ENCODE measurements at regions not wholly inside any gene's neighbourhood (a gene's known extent, or its start where the extent isn't known, plus 50 kb on each side); places are given as distances from the start of the nearest gene placed in this dataset.

DNA sequence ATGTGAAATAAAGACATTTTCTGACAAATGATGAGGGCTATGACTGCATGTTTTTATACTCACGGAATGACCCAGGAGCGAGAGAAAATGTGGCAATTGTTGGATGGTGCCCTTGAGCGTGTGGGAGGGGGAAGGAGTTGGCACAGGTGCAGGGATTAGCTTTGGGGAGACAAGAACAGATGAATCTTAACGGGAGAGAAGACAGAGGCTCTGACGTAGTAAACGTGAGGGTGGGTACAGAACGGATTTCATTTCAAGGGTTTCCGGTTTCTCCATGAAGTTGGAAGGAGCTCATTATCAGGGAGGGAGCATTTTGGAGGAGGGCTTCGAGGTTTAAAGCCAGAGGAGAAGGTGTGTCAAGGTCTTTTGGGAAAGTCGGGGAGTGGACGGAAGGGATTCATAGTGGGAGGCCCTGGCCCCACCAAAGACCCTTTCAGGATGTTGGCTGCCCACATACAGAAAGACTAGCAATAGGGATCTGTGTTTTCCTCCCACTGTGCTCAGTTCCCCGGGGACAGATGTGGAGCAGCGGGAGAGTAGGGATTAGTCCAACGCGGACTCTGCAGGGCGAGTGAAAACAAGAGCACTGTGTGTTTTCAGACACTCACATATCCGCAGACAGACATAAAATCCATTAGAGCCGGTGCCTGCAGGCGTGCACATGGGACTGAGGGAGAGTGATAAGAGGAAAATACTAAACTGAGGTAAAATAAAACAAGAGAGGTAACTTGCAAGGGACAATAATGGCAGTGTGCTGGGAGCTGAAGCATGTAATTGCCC, 584.1 kb downstream of the AJAP1 start:
- no peak overlapping the region for H3K27ac ChIP-seq
- no peak for ATAC-seq
- WGBS (ENCODE audit: insufficient coverage, low coverage, low lambda C conversion rate, missing lambda C conversion rate), result 50% methylated on average over 17 of the region's 19 CpGs
- H3K36me3 ChIP-seq, result no peaks in the 10 kb centered on the region
- no peak for DNase-seq
- no peaks in the 10 kb centered on the region for H3K27me3 ChIP-seq
- intact Hi-C loops (cut with DNase I), result no loop called here
- no peak overlapping the region for H3K4me3 ChIP-seq
- H3K9me3 ChIP-seq, result no peaks in the 10 kb centered on the region
- H3K4me1 ChIP-seq, result no peaks in the 10 kb centered on the region
- no peak for TF ChIP-seq POLR2A (IDR thresholded peaks at IDR 0.05)
- TF ChIP-seq, protein P1, sequence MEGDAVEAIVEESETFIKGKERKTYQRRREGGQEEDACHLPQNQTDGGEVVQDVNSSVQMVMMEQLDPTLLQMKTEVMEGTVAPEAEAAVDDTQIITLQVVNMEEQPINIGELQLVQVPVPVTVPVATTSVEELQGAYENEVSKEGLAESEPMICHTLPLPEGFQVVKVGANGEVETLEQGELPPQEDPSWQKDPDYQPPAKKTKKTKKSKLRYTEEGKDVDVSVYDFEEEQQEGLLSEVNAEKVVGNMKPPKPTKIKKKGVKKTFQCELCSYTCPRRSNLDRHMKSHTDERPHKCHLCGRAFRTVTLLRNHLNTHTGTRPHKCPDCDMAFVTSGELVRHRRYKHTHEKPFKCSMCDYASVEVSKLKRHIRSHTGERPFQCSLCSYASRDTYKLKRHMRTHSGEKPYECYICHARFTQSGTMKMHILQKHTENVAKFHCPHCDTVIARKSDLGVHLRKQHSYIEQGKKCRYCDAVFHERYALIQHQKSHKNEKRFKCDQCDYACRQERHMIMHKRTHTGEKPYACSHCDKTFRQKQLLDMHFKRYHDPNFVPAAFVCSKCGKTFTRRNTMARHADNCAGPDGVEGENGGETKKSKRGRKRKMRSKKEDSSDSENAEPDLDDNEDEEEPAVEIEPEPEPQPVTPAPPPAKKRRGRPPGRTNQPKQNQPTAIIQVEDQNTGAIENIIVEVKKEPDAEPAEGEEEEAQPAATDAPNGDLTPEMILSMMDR (IDR thresholded peaks at IDR 0.05), result no peak

DNA sequence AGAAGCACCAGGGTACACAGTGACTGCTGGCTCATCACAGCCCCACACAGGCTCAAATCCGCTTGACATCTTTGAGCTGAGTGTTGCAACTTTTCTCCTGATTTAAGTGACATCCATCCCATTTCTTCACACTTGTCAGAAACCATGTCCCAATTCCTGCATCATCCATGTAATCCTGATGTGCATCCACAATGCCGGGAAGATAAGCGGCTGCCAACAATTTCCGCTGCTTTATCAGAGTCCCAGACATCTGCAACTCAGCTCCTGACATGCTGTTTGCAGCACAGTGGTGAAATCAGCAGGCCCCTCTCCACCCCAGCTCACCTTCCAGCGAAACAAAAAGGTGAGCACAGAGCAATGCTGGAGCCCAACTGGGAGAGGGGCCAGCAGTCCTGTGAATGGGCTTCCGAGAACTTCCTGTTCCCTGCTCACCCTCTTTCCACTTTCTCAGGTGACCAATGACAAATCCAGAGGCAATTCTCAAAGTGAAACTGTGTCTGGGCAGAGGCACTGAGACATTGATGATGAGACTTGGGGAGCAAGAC, 581.0 kb downstream of the AJAP1 start:
- Histone ChIP-seq H3K27me3 (no peaks in the 10 kb centered on the region), H3K9me3 (no peaks in the 10 kb centered on the region), H3K27ac (no peak overlapping the region), H3K4me1 (no peaks in the 10 kb centered on the region), H3K4me3 (no peak overlapping the region), H3K36me3 (no peaks in the 10 kb centered on the region)
- ATAC-seq, result no peak
- DNase-seq, result no peak
- intact Hi-C loops (cut with DNase I), result no loop called here
- no peak for TF ChIP-seq POLR2A (IDR thresholded peaks at IDR 0.05)
- TF ChIP-seq, protein P1 (IDR thresholded peaks at IDR 0.05), result no peak
- 31% methylated on average over 4 of the region's 6 CpGs for WGBS (ENCODE audit: insufficient coverage, low coverage, low lambda C conversion rate, missing lambda C conversion rate)

DNA sequence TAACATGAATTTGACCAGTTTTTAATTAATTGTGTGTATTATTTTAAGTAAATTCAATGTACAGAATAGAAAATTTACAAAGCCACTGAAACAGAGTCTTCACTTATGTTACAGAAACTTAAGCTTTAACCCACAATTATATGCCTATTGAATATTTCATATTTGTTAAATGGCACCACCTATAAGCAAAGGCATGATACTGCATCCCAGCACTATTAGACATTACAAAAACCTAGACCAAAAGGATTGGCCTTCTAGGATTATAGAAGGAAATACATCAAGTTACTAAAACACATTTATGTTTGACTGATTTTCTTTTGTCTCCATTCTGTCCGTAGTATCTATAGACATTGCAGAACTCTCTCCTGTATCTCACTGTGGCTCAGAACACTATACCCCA, 578.1 kb downstream of the AJAP1 start:
- 67% methylated on average over 1 of the region's 1 CpG for WGBS (ENCODE audit: insufficient coverage, low coverage, low lambda C conversion rate, missing lambda C conversion rate)
- no peak for DNase-seq
- intact Hi-C loops (cut with DNase I), result no loop called here
- H3K27me3 ChIP-seq, result no peaks in the 10 kb centered on the region
- H3K9me3 ChIP-seq, result no peaks in the 10 kb centered on the region
- ATAC-seq, result no peak
- H3K36me3 ChIP-seq, result no peaks in the 10 kb centered on the region
- H3K4me1 ChIP-seq, result no peaks in the 10 kb centered on the region
- no peak for TF ChIP-seq POLR2A (IDR thresholded peaks at IDR 0.05)
- TF ChIP-seq, protein P1 (IDR thresholded peaks at IDR 0.05), result no peak
- H3K4me3 ChIP-seq, result no peak overlapping the region
- no peak overlapping the region for H3K27ac ChIP-seq

DNA sequence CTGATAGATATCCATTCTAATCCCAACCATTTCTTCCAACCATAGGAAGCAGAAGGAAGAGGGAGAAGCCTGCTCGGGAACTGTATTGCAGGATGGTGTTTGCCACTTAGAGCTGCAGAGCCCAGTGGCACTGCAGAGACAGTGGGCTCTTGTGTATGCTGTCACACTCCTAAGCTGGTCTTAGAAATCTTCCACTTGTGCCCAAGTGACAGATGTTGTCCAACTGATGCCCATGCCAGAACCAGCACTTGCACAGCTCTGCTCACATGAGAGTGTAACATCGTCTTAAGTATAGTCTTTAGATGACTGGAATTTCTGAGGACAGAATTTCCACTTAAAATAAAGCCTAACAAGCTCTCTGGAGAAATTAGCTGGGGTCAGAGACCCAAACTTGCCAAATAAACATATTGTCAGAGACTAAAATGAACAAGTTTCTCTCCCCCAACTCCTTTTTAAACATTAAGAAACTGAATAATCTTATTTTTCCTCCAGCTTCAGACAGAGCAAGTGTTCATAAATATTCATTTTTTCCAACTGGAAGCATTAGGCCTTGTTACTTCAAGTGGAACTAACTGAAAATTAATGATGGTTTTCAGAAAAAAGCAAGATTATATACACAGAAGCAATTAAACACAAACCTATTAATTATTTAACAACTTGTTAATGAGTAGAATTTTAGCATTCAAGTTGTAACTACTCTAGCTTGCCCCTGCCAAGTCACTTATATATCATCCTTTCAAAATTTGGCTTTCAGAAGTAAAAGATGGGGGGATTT, 577.3 kb downstream of the AJAP1 start:
- Histone ChIP-seq H3K4me3 (no peak overlapping the region), H3K27me3 (no peaks in the 10 kb centered on the region), H3K36me3 (no peaks in the 10 kb centered on the region), H3K27ac (no peak overlapping the region), H3K4me1 (no peaks in the 10 kb centered on the region), H3K9me3 (no peaks in the 10 kb centered on the region)
- 31% methylated on average over 2 of the region's 2 CpGs for WGBS (ENCODE audit: insufficient coverage, low coverage, low lambda C conversion rate, missing lambda C conversion rate)
- no peak for TF ChIP-seq POLR2A (IDR thresholded peaks at IDR 0.05)
- TF ChIP-seq, protein P1 (IDR thresholded peaks at IDR 0.05), result no peak
- ATAC-seq, result no peak
- DNase-seq, result no peak
- intact Hi-C loops (cut with DNase I), result no loop called here

All from right lobe of liver (tissue), 6 donors.